HG02623 (cell line): ENCODE measurements at regions not wholly inside any gene's neighbourhood (a gene's known extent, or its start where the extent isn't known, plus 50 kb on each side); places are given as distances from the start of the nearest gene placed in this dataset.
"Not testable (repeated sequence)": the region's sequence is repeated elsewhere in the genome, so short reads cannot be mapped to it uniquely, and the experiment has no call there.

Experiments
- ATAC-seq: cut with Tn5 transposase; IDR thresholded peaks from one replicate; pipeline ENCODE4 v1.9.1; 2021; ENCODE audit warnings: moderate library complexity; ENCODE audit not compliant: unreplicated experiment

DNA sequence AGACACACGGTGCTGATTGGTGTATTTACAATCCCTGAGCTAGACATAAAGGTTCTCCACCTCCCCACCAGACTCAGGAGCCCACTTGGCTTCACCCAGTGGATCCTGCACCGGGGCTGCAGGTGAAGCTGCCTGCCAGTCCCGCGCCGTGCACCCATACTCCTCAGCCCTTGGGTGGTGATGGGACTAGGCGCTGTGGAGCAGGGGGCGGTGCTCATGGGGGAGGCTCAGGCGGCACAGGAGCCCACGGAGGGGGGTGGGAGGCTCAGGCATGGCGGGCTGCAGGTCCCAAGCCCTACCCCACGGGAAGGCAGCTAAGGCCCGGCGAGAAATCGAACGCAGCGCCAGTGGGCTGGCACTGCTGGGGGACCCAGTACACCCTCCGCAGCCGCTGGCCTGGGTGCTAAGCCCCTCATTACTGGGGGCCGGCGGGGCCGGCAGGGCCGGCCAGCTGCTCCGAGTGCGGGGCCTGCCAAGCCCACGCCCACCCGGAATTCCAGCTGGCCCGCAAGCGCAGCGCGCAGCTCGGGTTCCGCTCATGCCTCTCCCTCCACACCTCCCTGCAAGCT is 1447.2 kb downstream of the RAPGEF2 start:
- ATAC-seq, result not testable (repeated sequence)

DNA sequence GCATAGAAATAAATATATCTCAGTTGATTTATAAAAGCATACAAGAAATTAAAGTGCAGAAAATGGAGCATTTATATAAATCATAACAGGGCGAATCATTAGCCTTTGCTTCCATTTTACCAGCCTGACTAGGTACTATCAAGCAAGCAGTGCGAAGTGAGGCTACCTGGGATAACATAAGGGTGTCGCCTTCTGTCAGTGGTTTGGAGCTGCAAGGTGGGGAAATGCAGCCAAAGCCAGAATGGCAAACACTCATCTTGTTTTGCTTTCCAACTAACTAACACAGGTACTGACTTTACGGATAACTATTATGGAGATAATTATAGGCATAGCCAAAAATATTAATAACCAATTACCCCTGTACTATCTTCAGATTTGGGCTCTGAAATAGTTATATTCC is 1459.8 kb downstream of the RAPGEF2 start:
- no peak for ATAC-seq

DNA sequence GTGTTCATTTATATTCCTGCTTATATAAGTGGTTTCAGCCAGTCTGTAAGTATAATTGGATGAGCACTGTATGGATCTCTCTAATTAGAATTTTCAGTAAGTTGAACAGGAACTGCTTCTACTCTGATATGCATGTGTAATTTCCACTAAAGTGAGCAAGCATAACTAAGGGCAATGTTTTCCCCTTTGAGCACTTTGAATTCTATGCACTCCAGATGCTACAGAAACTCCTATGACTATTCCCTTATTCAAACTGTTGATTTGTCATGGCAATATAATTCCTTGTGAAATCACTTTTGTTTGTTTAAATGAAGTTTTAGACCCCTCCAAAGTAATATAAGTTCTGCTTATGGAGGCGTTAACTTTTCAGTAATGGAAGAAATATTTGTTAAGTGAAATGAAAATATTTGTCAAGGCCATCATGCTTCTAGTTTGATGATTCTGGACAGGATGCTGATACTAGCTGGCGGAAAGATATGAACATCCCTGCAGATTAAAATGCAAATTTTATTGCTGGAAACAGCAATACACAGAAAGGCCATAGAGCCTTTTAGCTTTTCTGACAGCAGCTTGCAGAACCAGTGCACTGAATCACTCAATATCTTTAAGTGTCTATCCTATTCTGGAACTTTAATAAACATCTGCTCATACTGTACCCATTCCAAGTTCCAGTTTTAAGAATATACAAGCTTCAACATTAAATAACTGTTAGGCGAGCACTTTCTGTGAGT is 1460.8 kb downstream of the RAPGEF2 start:
- no peak for ATAC-seq

DNA sequence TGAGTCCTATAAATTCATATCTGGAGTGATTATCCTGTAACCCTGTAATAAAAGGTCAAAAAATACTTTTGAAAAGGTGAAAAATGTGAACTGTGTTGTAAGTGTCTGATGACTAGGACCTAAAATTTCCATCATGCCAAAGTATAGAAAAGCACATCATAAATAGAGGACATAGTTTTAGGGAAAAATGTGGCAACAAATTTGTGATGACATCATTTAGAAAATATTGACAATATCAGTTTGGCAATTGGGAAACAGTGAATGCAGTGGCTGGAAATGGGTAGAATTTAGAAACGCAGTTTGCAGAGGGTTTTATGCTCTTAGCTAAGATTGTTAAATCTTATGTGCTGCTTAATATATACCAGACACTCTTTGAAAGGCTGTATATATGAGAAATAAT is 1464.8 kb downstream of the RAPGEF2 start:
- ATAC-seq, result no peak

DNA sequence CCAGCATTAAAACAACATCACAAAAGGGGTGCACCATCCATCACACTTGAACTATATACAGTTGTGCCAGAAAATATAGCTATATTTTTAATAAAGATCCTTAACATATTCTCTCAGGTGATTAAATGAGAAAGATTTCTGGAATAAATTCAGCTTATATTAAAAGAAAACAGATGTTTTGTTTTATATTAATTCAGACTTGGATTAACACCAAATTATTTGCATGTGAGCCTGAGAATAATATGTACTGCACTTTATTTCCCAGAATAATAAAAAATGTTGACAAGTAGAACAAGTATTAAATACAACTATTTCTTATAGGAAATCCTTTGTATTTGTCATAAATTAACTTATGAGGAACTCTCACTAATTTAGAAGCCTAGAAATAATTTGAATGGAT is 1467.4 kb downstream of the RAPGEF2 start:
- no peak for ATAC-seq

DNA sequence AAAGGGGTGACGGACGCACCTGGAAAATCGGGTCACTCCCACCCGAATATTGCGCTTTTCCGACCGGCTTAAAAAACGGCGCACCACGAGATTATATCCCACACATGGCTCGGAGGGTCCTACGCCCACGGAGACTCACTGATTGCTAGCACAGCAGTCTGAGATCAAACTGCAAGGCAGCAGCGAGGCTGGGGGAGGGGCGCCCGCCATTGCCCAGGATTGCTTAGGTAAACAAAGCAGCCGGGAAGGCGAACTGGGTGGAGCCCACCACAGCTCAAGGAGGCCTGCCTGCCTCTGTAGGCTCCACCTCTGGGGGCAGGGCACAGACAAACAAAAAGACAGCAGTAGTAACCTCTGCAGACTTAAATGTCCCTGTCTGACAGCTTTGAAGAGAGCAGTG is 1471.4 kb downstream of the RAPGEF2 start:
- not testable (repeated sequence) for ATAC-seq

DNA sequence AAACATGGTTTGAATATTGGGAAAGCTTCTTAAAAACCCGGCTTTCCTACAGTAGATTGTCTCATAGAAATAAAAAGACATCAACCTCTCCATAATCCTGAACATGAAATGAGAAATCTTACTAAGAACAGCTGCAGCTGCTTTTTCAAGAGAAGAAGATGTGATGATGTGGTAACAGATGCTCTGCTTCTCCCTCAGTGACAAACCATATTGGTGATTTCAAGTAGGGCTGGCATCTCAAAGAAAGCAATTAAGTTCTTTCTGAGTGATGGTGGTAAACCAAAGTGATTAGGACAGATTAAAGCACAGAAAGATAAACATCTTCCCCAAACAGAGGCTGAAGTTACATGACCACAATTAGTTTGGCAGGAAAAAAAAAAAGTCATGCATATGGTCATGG is 1477.7 kb downstream of the RAPGEF2 start:
- no peak for ATAC-seq

DNA sequence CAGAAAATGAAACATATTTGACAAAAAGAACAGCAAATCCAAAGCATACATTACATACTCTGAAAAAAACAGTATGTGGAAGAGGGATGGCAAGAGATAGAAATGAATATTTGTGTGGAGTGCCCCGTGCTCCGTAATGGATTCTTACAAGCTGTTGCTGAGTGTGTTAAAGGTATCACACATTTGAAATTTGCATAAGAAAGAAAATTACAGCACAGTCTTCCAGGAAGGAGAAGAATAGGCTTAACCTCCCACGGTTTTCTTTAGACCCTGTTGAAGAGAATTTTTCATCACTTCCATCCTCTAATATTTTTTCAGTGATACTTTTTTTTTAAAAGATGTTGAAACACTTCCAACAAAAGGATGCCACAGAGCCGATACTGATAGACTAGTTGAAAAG is 1489.4 kb downstream of the RAPGEF2 start:
- no peak for ATAC-seq

DNA sequence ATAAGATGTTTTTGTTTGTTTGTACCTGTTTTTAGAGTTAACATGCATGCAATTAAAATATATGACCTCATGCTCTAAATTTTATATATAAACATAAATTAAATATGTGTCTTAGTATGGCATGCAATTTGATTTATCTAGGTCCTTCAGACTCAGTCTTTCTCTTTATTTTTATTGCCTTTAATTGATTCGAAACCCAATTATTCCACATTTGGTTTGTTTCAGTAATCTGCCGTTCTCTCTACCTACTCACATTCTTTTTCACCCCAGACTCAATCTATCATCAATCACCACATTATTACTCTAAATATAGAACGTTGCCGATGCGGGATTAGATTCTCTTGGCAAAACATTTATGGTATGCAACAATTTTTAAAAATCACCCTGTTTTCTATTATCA is 1492.8 kb downstream of the RAPGEF2 start:
- no peak for ATAC-seq

DNA sequence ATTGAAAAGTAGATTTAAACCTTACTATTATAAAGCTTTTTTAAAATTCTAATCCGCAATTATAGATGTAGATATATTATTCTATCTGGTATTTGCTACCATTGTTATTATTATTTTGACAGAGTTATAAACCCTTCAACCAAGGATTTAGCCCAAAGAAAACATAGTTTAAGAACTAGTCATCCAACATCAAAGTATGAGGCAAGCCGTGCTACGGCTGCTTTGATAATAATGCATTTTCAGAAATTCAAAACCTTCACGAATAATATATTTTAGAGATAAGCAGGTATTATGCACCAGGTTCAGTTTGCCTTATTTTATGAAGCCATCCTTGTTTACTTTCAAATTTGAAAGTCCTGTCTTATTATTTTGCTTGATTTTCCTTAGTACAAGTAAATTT is 1501.7 kb downstream of the RAPGEF2 start:
- no peak for ATAC-seq

DNA sequence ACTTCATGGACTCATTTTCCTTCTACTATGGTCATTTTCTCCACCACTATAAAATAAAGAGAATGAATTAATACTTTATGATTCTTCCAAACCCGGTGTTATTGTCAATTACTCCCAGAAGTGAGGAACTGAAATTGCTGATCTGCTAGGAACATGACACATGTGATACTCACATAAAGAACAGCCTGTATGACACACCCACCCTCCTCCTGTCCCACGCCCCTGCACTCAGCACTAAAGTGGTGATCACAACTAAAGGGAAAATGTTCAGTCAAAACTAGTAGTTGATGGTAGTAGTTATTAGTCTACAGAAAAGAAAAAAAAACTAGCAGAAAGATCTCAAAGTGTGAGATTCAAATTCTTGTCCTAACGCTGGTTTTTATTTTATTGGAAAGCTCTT is 1508.3 kb downstream of the RAPGEF2 start:
- ATAC-seq, result no peak

DNA sequence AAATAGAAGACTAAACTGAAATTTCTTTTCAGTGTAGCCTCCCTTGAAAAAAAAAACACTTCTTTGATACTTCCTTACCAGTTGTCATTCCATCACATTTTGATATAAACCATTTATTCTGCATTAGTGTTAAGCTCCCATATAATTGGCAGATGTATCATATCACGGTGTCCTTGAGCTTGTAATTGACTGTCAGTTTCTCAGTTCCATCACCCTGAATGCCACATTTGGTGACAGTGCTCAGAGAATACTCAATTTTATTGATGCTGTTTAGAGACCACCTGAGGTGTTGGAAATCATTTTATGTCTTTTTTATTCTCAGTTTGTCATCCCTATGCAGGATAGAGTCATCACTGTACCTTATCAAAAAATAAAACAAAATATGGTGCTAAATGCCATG is 1528.2 kb downstream of the RAPGEF2 start:
- ATAC-seq, result no peak

DNA sequence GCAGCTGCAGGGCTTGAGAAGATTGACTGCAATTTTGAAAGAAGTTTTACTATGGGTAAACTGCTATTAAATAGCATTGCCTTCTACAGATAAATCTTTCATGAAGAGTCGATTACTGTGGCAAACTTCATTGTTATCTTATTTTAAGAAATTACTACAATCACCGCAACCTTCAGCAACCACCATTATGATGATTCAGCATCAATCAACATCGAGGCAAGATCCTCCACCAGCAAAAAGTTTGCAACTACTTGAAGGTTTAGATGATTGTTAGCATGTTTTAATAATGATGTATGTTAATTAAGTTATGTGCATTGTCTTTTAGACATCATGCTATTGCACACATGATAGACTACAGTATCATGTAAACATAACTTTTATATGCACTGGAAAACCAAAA is 1511.0 kb downstream of the FSTL5 start:
- no peak for ATAC-seq

DNA sequence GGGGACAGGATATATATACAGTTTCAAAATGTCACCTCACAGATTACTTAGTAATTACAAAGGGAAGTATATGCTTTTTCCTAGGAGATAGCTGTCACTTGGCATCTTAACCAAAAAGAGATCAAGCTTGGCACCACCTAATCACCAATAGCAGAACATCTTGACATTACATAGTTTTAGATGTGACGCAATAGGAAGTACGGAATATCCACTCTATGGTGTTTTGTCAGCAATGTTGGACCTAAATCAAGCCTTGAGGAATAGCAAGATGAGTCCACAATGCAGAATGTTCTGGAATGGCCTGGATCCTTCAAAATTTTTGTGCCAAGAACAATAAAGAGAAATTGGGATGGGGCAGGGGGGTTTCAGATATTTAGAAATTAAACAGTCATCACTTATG is 1488.2 kb downstream of the FSTL5 start:
- ATAC-seq, result no peak

DNA sequence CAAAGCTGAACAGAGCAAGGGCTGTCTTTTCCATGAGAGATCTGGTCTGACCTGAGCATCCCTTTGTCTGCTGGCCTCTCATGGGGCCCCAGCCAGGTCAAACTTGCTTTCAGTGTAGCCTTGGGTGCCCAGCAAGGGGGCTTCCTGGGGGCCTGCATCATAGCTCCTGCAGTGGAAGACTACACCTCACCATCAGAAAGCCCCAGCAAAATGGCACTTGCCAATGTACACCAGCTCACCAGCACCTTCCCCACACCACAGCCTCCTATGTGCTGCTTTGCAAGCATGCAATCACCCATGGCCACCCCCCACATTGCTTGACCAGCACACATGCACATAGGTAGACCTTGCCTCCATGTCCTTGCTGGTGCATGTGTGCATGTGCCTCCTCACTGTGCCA is 1478.1 kb downstream of the FSTL5 start:
- ATAC-seq, result no peak

DNA sequence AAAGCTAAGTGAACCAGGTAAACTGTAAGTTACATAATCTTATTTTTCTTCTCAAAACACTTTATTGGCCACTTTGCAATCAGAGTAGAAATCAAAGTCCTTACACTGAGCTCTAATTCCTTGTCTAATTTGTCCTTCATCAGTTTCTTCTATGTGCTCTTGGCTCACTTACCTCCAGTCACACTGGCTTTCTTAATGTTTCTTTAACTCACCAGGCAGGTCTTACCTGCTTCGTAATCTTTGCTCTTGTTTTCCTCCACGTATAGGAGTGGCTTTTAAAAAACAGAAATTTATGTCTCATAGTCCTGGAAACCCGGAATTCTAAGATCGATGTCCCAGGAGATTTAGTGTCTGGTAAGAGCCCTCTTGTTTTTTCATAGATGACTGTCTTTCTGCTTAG is 1462.1 kb downstream of the FSTL5 start:
- no peak for ATAC-seq

DNA sequence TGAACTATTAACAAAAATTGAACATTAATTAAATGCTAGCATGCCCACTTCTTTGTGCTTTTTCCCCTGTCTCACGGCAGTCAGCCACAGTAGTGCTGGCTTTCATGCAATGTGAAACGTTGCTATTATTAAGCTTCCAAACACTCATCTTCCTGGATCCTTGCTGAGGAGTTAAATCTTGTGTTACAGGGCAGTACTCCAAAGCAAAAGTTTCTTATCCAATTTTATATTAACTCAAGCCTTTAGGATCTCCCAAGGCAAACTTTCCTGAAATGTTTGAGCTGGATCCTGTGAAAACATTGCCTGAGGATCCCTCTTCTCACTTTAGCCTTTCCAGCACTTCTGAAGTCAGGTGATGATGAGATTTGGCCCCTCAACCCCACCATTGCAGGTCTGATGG is 1454.8 kb downstream of the FSTL5 start:
- ATAC-seq, result no peak

DNA sequence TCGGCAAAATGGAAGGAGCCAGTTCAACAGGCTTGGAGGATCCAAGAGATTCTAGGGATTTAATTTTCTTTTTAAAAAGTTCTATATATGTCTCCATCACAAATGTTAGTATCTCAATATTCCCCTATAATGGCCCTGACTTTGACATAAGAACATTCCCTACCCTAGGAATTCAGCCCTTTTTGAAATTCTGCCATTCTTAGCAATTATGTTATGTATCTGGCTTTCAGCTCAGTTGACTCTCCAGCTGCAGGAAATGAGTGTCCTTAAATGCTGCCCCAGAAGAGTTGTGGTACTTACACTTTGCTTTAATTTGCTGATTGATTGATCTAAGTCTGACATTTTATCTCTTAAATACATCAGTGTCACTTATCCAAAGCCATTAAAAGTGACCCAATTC is 1454.3 kb downstream of the FSTL5 start:
- ATAC-seq, result no peak

DNA sequence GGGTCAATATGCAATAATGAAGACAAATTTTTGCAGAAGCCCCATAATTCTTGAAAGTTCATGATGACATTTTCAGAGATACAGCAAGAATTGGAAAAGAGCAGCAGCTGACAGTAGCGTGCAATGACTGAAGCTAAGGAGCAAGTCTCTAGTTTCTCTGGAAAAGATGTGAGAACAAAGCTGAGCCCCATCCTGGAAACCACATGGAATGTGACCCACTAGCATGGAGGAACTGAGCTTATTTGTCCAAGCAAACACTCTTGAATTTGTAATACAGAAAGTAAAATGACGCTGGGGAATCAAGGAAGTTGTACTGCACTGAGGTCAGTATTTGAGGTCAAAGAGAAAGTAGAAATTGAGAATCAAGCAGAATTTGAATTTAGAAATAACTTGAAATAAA is 1447.2 kb downstream of the FSTL5 start:
- ATAC-seq, result no peak

DNA sequence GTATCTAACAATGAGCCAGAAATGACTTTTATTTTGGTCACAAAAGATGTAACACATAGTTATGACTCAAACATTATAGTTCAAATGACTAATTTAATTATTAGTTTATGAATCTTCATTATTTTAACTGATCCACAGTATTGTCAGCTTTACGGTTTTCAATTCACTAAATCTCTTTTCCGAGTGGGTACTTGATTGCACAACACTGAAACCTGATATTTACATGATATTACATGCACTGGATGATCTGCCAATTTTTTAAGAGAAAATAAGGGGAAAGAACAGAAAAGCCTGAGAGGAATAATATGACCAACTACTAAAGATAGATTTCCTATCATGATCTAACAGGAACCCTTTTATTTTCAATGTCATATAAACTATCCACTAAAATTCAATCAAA is 1446.0 kb downstream of the FSTL5 start:
- ATAC-seq, result no peak

DNA sequence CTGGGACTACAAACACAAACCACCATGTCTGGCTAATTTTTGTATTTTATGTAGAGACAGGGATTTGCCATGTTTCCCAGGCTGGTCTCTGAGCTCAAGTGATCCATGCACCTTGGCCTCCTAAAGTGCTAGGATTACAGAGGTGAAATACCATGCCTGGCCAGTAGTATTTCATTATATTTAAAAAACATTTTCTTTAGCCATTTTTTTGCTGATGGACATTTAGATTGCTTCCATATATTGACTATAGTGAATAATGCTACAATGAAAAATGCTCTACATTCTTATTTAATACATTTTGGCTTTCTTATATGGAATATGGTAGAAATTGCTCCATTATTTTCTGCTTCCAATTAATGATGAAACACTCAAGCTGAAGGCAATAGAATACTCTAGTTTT is 1439.7 kb downstream of the FSTL5 start:
- ATAC-seq, result no peak

DNA sequence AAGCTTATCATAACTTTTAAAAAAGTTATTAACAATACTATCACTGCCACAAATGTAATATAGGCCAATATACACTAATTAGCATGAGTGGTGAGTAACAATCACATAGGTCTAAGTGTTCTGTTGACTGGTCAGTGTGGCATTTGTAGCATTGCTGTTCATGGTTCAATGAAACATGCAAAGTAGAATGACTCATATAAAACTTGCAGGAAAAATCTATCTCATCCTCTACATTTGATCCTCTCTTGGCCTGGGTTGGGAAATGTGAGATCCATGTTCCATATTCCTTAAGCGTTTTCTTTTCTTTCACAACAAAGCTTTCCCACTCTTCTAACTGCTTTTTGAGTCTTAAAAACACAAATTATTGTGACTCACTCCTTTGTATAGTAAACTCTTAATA is 1418.7 kb downstream of the FSTL5 start:
- no peak for ATAC-seq

DNA sequence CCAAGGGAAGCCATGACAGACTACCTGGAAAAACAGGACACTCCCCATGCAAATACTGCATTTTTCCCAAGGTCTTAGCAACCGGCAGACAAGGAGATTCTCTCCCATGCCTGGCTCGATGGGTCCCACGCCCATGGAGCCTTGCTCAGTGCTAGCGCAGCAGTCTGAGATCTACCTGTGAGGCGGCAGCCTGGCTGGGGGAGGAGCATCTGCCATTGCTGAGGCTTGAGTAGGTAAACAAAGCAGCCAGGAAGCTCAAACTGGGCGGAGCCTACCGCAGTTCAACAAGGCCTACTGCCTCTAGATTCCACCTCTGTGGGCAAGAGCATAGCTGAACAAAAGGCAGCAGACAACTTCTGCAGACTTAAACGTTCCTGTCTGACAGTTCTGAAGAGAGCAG is 1417.2 kb downstream of the FSTL5 start:
- not testable (repeated sequence) for ATAC-seq
